ENCODE measurements at regions not wholly inside any gene's neighbourhood (a gene's known extent, or its start where the extent isn't known, plus 50 kb on each side); places are given as distances from the start of the nearest gene placed in this dataset.

GRCh38 chr11:86861810-86862209 is 61.5 kb downstream of the PRSS23 start:
- Mint-ChIP-seq H3K27ac (no peak overlapping the region), H3K4me3 (no peak overlapping the region), H3K9me3 (no peaks in the 10 kb centered on the region), H3K36me3 (no peaks in the 10 kb centered on the region), H3K4me1 (no peaks in the 10 kb centered on the region), H3K27me3 (ENCODE audit: low read depth) (peaks cover 5% of the 10 kb centered on the region)
- DNase-seq (ENCODE audit: low spot score in 2 of 2, unreplicated experiment in 2 of 2) = no peak
- no peak for TF ChIP-seq CTCF (IDR thresholded peaks at IDR 0.05; ENCODE audit: unreplicated experiment)

- no peaks in the 10 kb centered on the region for H3K36me3 Mint-ChIP-seq
- no peaks in the 10 kb centered on the region for H3K9me3 Mint-ChIP-seq
- H3K4me1 Mint-ChIP-seq = no peaks in the 10 kb centered on the region
- no peak for DNase-seq (ENCODE audit: low spot score in 2 of 2, unreplicated experiment in 2 of 2)
- no peak for TF ChIP-seq CTCF (IDR thresholded peaks at IDR 0.05; ENCODE audit: unreplicated experiment)
- peaks cover 5% of the 10 kb centered on the region for H3K27me3 Mint-ChIP-seq (ENCODE audit: low read depth)
- no peak overlapping the region for H3K4me3 Mint-ChIP-seq
- H3K27ac Mint-ChIP-seq = no peak overlapping the region
Measured at GRCh38 chr11:86863476-86863875, 63.1 kb downstream of the PRSS23 start.

- peaks cover 5% of the 10 kb centered on the region for H3K4me1 Mint-ChIP-seq
- H3K4me3 Mint-ChIP-seq = no peak overlapping the region
- H3K27me3 Mint-ChIP-seq (ENCODE audit: low read depth) = no peaks in the 10 kb centered on the region
- no peaks in the 10 kb centered on the region for H3K36me3 Mint-ChIP-seq
- no peak for DNase-seq (ENCODE audit: low spot score in 2 of 2, unreplicated experiment in 2 of 2)
- no peak overlapping the region for H3K27ac Mint-ChIP-seq
- no peaks in the 10 kb centered on the region for H3K9me3 Mint-ChIP-seq
- no peak for TF ChIP-seq CTCF (IDR thresholded peaks at IDR 0.05; ENCODE audit: unreplicated experiment)
Measured at GRCh38 chr11:86865436-86865835, 65.1 kb downstream of the PRSS23 start.

- no peaks in the 10 kb centered on the region for H3K9me3 Mint-ChIP-seq
Measured at GRCh38 chr11:86869531-86869930, 69.2 kb downstream of the PRSS23 start.

GRCh38 chr11:86869966-86870570 is 69.7 kb downstream of the PRSS23 start:
- DNase-seq (ENCODE audit: low spot score in 2 of 2, unreplicated experiment in 2 of 2) = peak in 1 of 2 experiments; percentile 66
- H3K27ac Mint-ChIP-seq = no peak overlapping the region
- H3K36me3 Mint-ChIP-seq = no peaks in the 10 kb centered on the region
- H3K4me1 Mint-ChIP-seq = peaks cover 10% of the 10 kb centered on the region
- no peak overlapping the region for H3K4me3 Mint-ChIP-seq
- H3K27me3 Mint-ChIP-seq (ENCODE audit: low read depth) = no peaks in the 10 kb centered on the region
- H3K9me3 Mint-ChIP-seq = no peaks in the 10 kb centered on the region
- peak; percentile 83 for TF ChIP-seq CTCF (IDR thresholded peaks at IDR 0.05; ENCODE audit: unreplicated experiment)

More at GRCh38 chr11:86869531-86869930, 69.2 kb downstream of the PRSS23 start:
- H3K27ac Mint-ChIP-seq = no peak overlapping the region
- H3K4me1 Mint-ChIP-seq = peaks cover 10% of the 10 kb centered on the region
- H3K4me3 Mint-ChIP-seq = no peak overlapping the region
- no peak for DNase-seq (ENCODE audit: low spot score in 2 of 2, unreplicated experiment in 2 of 2)
- no peak for TF ChIP-seq CTCF (IDR thresholded peaks at IDR 0.05; ENCODE audit: unreplicated experiment)
- no peaks in the 10 kb centered on the region for H3K36me3 Mint-ChIP-seq
- no peaks in the 10 kb centered on the region for H3K27me3 Mint-ChIP-seq (ENCODE audit: low read depth)

All from mesothelial cell of epicardium (in vitro differentiated cells).